AG04450 (cell line): ENCODE measurements at regions not wholly inside any gene's neighbourhood (a gene's known extent, or its start where the extent isn't known, plus 50 kb on each side); places are given as distances from the start of the nearest gene placed in this dataset.

Experiments used
- CTCF ChIA-PET: fragments of 300-600, 350-600 bp; formaldehyde crosslinking; extraction: SDS; loops from one replicate; lab custom pipeline; 2022; ENCODE audit warnings: antibody characterized with exemption, inconsistent platforms; lab: Charles Lee
- POLR2A ChIA-PET: fragments of 350-600 bp; formaldehyde crosslinking; extraction: SDS; loops from one replicate; lab custom pipeline; 2021; ENCODE audit warnings: antibody characterized with exemption, inconsistent platforms; lab: Yijun Ruan, JAX
- DNase-seq: peaks from one replicate; pipeline ENCODE4 v3.0.0-alpha.2; 2011; ENCODE audit warnings: low read depth, low spot score
- H3K27ac ChIP-seq: one replicate; pipeline ENCODE4 v1.5.1; 2012; ENCODE audit warnings: low read depth, low read length, control low read depth
- H3K27me3 ChIP-seq: one replicate; pipeline ENCODE4 v1.6.0; 2012; ENCODE audit warnings: low read length; ENCODE audit not compliant: control insufficient read depth, insufficient read depth
- H3K4me3 ChIP-seq: 2 replicates; pipeline ENCODE4 v1.5.1; 2011; ENCODE audit warnings: mild to moderate bottlenecking, low read depth, low read length, control low read depth
- H3K9me3 ChIP-seq: 2 replicates; pipeline ENCODE4 v1.5.1; 2012; ENCODE audit warnings: low read length; ENCODE audit not compliant: control insufficient read depth, insufficient read depth
- TF ChIP-seq, protein P1 (sequence below): IDR thresholded peaks from 2 replicates; pipeline ENCODE4 v1.5.1; 2011; ENCODE audit warnings: low read depth, low read length, control low read depth, inconsistent platforms

DNA sequence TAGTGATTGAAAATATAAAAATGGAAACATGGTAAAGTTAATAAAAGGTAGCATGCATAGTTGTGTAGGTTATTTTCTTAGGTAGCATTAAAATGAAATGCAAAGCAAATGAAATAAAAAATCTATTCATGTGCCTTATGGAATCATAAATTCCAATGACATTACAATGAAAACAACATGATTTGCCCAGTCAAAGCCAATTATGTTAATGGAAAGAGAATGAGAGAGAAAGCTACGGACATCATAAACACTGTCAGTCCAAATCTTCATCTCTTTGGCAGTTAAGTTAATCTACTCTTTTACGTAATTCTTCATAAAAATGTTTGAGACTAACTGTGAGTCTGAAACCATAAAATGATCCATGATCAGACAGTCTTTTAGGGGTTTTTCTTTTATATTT is 636.7 kb upstream of the SYT4 start:
- POLR2A ChIA-PET, result no interaction called here
- CTCF ChIA-PET, result interaction anchor here (1.3 kb wide), 1 partner anchor 293 kb away, joined by 5 read pairs; no protein-coding TSS in a partner anchor

GRCh38 chr18:43916984-43917383 is 639.7 kb upstream of the SYT4 start:
- CTCF ChIA-PET, result no interaction called here
- H3K9me3 ChIP-seq, result no peaks in the 10 kb centered on the region
- POLR2A ChIA-PET, result no interaction called here

More for the DNA sequence above, 636.7 kb upstream of the SYT4 start:
- Histone ChIP-seq H3K27me3 (no peaks in the 10 kb centered on the region), H3K27ac (no peak overlapping the region), H3K9me3 (no peaks in the 10 kb centered on the region), H3K4me3 (no peak overlapping the region)
- DNase-seq, result no peak
- TF ChIP-seq, protein P1, sequence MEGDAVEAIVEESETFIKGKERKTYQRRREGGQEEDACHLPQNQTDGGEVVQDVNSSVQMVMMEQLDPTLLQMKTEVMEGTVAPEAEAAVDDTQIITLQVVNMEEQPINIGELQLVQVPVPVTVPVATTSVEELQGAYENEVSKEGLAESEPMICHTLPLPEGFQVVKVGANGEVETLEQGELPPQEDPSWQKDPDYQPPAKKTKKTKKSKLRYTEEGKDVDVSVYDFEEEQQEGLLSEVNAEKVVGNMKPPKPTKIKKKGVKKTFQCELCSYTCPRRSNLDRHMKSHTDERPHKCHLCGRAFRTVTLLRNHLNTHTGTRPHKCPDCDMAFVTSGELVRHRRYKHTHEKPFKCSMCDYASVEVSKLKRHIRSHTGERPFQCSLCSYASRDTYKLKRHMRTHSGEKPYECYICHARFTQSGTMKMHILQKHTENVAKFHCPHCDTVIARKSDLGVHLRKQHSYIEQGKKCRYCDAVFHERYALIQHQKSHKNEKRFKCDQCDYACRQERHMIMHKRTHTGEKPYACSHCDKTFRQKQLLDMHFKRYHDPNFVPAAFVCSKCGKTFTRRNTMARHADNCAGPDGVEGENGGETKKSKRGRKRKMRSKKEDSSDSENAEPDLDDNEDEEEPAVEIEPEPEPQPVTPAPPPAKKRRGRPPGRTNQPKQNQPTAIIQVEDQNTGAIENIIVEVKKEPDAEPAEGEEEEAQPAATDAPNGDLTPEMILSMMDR, result no peak

DNA sequence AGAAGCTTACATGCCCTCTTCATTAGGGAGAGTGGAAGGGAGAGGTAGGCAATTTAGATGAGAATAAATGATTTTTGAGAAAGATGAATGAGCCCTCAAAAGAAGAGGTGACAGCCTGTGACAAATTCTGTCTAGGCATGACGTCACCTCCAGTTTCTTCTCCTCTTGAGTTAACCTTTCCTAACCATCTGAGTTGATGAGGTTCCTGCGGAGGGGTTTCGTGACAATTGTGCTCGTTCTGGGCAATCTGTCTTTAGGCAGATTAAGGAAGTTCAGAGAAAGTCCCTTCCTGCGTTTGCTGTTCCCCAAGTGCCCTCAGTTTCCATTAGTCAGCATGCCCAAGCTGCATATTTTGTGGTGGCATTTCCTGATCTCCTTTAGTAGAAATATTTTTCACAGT is 640.2 kb upstream of the SYT4 start:
- TF ChIP-seq, protein P1, result no peak
- H3K27ac ChIP-seq, result no peak overlapping the region
- no peaks in the 10 kb centered on the region for H3K27me3 ChIP-seq
- POLR2A ChIA-PET, result no interaction called here
- no peak overlapping the region for H3K4me3 ChIP-seq
- no peaks in the 10 kb centered on the region for H3K9me3 ChIP-seq
- CTCF ChIA-PET, result no interaction called here
- DNase-seq, result no peak

More at GRCh38 chr18:43916984-43917383, 639.7 kb upstream of the SYT4 start:
- no peak for DNase-seq
- H3K27ac ChIP-seq, result no peak overlapping the region
- H3K4me3 ChIP-seq, result no peak overlapping the region
- TF ChIP-seq, protein P1, result no peak
- H3K27me3 ChIP-seq, result no peaks in the 10 kb centered on the region

DNA sequence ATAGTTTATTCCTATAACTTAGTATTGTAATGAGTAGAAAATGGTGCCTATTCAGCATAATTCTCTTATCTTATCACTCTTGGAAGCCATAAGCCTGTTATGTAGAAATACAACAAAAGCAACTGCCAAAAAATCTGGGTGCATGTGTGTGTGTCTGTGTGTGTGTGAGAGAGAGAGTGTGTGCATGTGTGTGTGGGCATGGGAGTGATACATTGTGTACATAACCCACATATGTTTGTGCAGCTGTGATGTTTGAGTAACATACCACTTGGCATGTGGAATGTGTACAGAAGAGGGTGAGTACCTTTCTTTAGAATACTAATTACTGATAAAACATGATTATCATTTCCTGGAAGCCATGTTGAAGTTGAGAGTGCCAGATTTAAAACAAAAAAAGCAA is 642.3 kb upstream of the SYT4 start:
- no peak overlapping the region for H3K4me3 ChIP-seq
- ChIA-PET POLR2A (no interaction called here), CTCF (no interaction called here)
- no peaks in the 10 kb centered on the region for H3K9me3 ChIP-seq
- TF ChIP-seq, protein P1, result no peak
- DNase-seq, result no peak
- H3K27me3 ChIP-seq, result no peaks in the 10 kb centered on the region
- no peak overlapping the region for H3K27ac ChIP-seq

GRCh38 chr18:43931439-43931838 is 654.1 kb upstream of the SYT4 start:
- no peak for DNase-seq
- H3K4me3 ChIP-seq, result no peak overlapping the region
- no peaks in the 10 kb centered on the region for H3K9me3 ChIP-seq
- H3K27ac ChIP-seq, result no peak overlapping the region
- ChIA-PET CTCF (no interaction called here), POLR2A (no interaction called here)
- no peaks in the 10 kb centered on the region for H3K27me3 ChIP-seq
- TF ChIP-seq, protein P1, result no peak
